NB4 (cell line): ENCODE measurements at regions not wholly inside any gene's neighbourhood (a gene's known extent, or its start where the extent isn't known, plus 50 kb on each side); places are given as distances from the start of the nearest gene placed in this dataset.
"Not testable (repeated sequence)": the region's sequence is repeated elsewhere in the genome, so short reads cannot be mapped to it uniquely, and the experiment has no call there.

Source experiments
- MYC ChIP-seq: IDR thresholded peaks from 2 replicates; pipeline ENCODE4 v1.6.1; 2011; ENCODE audit warnings: low read depth, low read length
- POLR2A ChIP-seq: IDR thresholded peaks from 2 replicates; pipeline ENCODE4 v1.6.1; 2011; ENCODE audit warnings: mild to moderate bottlenecking; ENCODE audit not compliant: insufficient read length; ENCODE audit errors: extremely low read depth
- TF ChIP-seq, protein P1 (sequence below): IDR thresholded peaks from one replicate; pipeline ENCODE4 v1.5.1; 2012; ENCODE audit warnings: low read depth, low read length
- TF ChIP-seq, protein P2 (sequence below): IDR thresholded peaks from 2 replicates; pipeline ENCODE4 v1.6.1; 2011; ENCODE audit warnings: low read depth, low read length

DNA sequence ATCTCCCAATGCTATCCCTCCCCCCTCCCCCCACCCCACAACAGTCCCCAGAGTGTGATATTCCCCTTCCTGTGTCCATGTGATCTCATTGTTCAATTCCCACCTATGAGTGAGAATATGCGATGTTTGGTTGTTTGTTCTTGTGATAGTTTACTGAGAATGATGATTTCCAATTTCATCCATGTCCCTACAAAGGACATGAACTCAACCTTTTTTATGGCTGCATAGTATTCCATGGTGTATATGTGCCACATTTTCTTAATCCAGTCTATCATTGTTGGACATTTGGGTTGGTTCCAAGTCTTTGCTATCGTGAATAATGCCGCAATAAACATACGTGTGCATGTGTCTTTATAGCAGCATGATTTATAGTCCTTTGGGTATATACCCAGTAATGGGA lies 106.1 kb downstream of the FOXD4L6 start:
- TF ChIP-seq, protein P1, sequence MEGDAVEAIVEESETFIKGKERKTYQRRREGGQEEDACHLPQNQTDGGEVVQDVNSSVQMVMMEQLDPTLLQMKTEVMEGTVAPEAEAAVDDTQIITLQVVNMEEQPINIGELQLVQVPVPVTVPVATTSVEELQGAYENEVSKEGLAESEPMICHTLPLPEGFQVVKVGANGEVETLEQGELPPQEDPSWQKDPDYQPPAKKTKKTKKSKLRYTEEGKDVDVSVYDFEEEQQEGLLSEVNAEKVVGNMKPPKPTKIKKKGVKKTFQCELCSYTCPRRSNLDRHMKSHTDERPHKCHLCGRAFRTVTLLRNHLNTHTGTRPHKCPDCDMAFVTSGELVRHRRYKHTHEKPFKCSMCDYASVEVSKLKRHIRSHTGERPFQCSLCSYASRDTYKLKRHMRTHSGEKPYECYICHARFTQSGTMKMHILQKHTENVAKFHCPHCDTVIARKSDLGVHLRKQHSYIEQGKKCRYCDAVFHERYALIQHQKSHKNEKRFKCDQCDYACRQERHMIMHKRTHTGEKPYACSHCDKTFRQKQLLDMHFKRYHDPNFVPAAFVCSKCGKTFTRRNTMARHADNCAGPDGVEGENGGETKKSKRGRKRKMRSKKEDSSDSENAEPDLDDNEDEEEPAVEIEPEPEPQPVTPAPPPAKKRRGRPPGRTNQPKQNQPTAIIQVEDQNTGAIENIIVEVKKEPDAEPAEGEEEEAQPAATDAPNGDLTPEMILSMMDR: not testable (repeated sequence)
- not testable (repeated sequence) for TF ChIP-seq POLR2A, MYC
- TF ChIP-seq, protein P2, sequence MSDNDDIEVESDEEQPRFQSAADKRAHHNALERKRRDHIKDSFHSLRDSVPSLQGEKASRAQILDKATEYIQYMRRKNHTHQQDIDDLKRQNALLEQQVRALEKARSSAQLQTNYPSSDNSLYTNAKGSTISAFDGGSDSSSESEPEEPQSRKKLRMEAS: not testable (repeated sequence)
